ENCODE measurements at regions not wholly inside any gene's neighbourhood (a gene's known extent, or its start where the extent isn't known, plus 50 kb on each side); places are given as distances from the start of the nearest gene placed in this dataset.
"Not testable (repeated sequence)": the region's sequence is repeated elsewhere in the genome, so short reads cannot be mapped to it uniquely, and the experiment has no call there.

DNA sequence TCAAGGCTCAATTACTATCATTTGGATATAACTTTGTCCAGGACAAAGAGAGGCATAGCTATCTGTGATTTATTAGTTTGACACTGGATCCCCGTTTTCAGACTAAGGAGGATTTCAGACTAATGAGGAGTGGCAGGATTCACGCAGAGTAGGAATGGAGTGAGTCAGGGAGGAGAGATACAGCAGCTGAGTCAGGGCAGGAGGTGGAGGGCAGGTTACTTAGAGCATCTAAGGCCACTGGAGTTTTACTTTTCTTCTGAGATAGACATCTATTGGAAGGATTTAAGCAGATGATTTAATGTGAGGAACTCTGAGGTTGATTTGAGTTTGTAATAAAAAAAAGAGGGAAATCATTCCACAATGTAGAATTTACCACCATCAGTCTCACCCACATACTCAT, 110.6 kb downstream of the RPIA start:
- not testable (repeated sequence) for H3K27ac ChIP-seq

DNA sequence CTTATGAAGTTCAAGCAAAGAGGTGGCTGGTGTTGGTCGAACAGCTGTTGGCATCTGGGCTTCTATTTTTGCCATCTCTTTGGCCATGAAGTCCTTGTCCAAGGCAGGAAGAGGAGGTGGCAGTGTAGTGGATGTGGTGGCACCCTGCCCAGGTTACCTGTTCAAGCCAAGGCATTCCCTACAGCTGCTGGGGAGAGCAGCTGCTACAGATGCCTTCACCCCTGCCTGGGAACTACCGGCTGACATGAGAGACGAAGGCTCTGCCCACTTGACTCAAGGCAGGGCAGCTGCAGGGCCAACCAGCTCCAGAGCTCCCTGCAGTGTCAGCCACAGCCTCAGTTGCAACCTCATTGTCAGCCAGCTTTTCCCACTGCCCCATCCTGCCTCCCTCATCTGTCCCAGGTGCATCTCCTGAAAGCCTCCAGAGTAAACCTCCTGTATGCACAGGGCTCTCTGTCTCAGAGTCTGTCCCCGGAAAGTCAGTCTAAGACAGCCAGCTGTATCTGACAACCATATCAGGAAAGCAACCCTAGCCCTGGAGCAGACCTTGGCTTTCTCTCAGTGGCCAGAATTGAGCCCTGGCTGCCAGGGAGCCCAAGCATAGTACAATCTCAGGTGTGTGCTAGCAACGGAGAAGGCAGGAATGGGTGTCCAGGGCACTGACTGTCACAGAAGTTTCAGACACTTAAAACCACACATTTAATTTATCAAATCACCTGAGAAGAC, 115.9 kb downstream of the RPIA start:
- no peak overlapping the region for H3K27ac ChIP-seq
- TF ChIP-seq CTCF (conservative IDR thresholded peaks at IDR 0.05): no peak

- no peak overlapping the region for H3K27ac ChIP-seq
- TF ChIP-seq CTCF (conservative IDR thresholded peaks at IDR 0.05): no peak
Measured at GRCh38 chr2:88808083-88808482, 116.6 kb downstream of the RPIA start.

- H3K27ac ChIP-seq: no peak overlapping the region
- TF ChIP-seq CTCF (conservative IDR thresholded peaks at IDR 0.05): no peak
Measured at GRCh38 chr2:88808652-88809051, 117.2 kb downstream of the RPIA start.

GRCh38 chr2:88809216-88809615, 117.7 kb downstream of the RPIA start:
- no peak for TF ChIP-seq CTCF (conservative IDR thresholded peaks at IDR 0.05)
- H3K27ac ChIP-seq: no peak overlapping the region

- H3K27ac ChIP-seq: no peak overlapping the region
- no peak for TF ChIP-seq CTCF (conservative IDR thresholded peaks at IDR 0.05)
Measured at GRCh38 chr2:88810017-88810416, 118.5 kb downstream of the RPIA start.

DNA sequence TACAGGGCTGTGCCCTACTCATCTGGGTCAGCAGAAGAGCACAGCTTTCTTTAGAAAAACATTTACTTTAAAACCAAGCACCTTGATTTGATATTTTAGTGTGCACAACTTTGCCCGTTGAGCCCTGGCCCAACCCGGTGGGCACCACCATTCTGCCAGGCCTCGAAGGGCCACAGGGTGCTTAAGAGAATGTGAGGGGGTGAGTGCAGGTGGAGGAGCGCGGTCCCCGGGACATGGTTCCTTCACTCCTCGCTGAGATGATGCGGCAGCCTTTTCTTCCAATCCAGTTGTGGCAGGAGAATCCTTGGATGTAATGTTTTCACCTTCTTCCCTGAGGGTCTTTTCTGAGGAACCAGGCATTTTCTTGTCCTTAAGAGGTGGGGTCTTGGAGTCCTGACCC, 119.0 kb downstream of the RPIA start:
- H3K27ac ChIP-seq: no peak overlapping the region
- TF ChIP-seq CTCF (conservative IDR thresholded peaks at IDR 0.05): no peak

GRCh38 chr2:88811233-88811632, 119.8 kb downstream of the RPIA start:
- TF ChIP-seq CTCF (conservative IDR thresholded peaks at IDR 0.05): no peak

More at GRCh38 chr2:88811233-88811632, 119.8 kb downstream of the RPIA start:
- no peak overlapping the region for H3K27ac ChIP-seq
